CD4-positive, alpha-beta T cell treated with Interleukin-10 for 1 hour (primary cell): ENCODE measurements at regions not wholly inside any gene's neighbourhood (a gene's known extent, or its start where the extent isn't known, plus 50 kb on each side); places are given as distances from the start of the nearest gene placed in this dataset.

Experiments
- DNase-seq: peaks from one replicate; pipeline ENCODE4 v3.0.0-alpha.2; 2020

GRCh38 chr13:72315312-72315711 lies 412.1 kb downstream of the MZT1 start:
- no peak for DNase-seq

DNA sequence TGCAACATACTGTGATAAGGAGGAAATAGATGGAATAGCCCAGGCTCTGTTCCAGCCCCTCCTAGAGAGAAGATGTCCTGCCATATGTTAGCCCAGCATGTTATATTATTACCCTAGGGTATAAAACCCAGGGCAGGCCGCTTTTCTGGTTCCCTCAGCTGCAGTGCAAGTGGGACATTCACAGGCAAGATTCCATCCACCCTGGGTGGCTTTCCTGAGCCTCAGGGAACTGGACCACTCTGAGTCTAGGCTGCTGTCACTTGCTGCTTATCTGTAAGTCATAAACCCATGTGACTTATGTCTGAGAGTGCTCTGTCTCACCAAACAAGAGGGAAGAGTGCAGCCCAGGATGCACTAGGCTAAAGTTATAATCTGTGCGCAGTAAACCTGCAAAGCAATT lies 413.2 kb downstream of the MZT1 start:
- no peak for DNase-seq

DNA sequence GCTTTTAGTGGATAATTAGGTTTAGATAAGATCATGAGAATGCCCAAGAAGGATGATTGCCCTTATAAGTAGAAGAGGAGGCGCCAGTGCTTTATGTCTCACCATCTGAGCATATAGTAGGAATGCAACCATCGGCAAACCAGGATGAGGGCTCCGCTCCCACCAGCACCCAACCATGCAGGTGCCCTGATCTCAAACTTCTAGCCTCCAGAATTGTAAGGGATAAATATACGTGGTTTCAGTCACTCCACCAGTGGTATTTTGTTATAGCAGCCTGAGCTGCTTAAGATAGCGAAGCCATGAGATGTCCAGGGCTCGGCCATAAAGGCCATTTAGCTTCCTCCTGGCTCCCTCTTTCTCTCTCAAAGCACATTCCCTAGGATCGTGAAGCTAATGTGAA lies 413.9 kb downstream of the MZT1 start:
- no peak for DNase-seq

GRCh38 chr13:72303941-72304746 lies 423.3 kb downstream of the MZT1 start:
- DNase-seq: no peak

DNA sequence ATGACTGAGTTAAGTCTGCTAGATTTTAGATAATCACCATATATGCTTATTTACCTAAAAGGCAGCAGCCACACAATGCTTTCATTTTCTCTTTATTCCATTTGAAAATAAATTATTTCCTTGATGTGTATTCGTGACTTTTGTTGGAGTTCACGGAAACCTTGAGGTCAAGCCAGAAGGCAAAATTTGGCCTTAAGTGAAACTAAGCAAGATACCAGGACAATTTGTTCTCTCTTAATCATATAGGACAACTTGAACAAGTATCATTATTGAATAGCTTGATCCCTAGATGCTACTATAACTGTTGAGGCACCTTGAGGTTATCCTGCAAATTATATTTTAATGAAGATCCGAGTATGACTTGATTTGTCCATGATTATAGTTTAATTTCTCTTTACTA lies 429.2 kb upstream of the DACH1 start:
- DNase-seq: no peak

GRCh38 chr13:72295153-72295552 lies 428.1 kb upstream of the DACH1 start:
- DNase-seq: no peak

DNA sequence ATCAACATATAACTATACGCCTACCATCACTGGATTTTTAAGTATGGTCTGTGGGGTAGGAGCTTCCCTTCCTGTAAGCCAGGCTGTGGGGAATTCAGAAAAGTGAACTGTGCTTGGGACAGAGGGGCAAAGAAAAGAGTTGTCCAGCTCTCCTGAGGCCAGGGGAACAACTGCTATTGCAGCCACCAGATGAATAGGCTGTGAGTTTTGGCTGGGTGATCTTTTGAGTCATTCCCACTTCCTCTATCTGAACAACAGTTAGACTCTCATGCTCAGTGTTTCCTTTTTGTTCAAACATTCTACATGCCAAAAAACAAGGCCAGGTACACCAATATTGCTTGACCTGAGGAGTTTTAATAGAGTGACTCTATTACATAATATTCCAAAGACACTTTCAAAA lies 426.2 kb upstream of the DACH1 start:
- no peak for DNase-seq

DNA sequence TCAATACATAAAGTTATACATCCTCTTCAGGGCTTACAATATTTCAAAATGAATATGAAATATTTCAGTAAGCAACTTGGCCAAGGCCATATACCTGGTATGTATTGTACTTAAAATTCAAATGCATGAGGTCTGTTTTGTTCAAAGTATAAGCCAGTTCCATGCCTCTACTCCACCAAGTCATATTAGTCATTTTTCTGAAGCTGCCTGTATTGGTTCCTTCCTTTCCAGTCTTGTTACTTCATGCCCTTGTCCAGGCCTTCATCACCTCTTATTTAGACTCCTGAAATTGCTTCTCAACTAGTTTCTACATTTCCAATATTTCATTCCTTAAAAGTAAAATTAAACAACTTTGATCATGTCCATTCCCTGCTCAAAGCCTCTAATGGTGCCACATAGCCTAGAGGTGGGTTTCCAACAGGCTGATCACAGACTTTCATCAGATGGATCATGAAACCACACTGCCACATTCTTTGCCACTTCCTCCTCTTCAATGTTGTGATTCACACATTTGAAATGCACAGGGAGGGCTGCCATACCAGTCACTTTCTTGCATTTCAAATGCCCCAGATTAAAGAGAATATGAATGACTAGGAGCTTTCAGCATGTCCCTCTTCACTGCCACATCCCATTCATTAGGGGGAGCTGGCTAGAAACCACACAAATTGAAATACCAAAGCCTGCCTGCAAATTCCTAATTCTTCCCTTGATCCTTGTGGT lies 424.1 kb upstream of the DACH1 start:
- no peak for DNase-seq

- DNase-seq: no peak
These were observed 419.4 kb upstream of the DACH1 start for GRCh38 chr13:72286421-72286820.

GRCh38 chr13:72284791-72285190 lies 417.8 kb upstream of the DACH1 start:
- DNase-seq: no peak

DNA sequence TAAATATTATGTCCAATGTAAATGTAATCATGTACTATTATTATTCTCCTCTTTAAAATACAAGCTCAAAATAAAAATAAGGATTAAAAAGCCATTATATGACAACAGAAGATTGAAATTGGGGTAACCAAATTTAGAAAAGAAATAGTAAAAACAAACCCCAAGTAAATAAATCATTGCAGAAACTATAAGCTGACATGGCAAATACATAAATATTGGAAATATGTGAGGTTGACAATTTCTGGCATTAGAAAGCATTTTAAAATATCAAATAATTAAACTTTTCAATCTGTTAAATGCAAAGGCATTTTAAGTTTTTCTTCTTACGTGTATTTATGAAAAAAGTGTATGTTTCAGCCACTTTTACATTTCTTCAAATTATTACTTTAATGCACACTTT lies 394.7 kb upstream of the DACH1 start:
- DNase-seq: no peak

DNA sequence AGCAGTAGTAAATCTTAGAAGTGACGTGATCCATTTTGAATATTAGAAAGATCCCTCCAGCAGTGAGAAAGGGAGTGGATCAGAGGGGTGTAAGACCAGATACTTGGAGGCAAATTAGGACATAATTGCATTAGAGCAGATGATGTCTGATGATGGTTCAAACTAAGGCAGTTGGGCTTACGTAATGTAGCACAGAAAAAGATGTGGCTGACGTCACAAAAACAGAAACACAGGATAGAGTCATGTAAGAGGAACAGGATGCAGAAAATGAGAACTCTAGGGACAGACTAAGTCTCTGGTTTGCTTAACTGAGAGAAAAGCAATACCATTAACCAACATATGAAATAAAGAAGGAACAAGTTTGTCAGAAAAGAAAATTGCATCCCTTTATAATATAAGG lies 392.5 kb upstream of the DACH1 start:
- no peak for DNase-seq

DNA sequence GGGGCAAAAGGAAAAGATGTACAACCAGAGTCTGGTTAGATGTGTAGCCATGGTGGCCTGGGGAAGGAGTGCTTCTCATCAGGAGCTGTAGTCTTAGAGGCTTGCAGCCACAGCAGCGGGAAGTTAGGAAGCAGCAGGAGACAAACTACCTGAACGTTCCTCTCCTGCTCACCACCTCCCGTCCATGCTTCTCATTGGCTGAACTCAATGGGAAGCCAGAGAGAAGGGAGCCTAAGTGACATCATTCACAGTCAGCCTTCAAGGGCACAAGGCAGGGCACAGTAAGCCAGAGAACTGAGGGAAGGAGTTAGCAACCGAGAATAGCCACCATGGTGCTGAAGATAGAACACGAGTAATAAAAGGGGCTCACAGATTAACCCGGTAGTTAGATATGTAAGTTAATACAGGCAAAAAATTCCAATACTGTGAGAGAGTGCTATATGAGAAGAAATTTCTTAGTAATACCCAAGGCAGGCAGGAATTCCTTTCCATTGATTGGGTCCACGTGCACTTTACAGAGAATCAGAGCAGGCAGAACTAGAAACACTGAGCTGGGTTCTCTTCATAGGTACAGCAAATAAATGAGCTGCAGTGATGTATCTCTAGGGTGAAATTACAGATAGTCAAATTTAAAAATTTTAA lies 391.5 kb upstream of the DACH1 start:
- DNase-seq: no peak

DNA sequence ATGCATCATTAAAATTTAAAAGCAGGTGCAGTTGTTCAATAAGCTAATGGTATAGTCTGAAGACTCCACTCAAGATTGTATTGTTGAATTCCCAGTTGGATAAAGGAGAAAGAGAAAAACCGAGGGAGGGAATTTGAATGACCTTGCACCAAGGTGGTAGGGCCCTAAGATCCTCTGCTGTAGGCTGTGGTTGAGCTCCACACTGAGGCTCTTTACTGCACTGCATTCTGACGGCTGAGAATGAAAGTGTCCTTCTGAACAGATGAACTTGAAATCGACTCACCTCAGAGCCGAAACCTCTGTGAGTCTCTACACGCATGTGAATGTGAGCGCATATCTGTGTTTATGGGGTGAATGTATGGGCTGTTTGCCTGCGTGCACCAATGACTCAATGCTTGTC lies 388.9 kb upstream of the DACH1 start:
- DNase-seq: no peak

GRCh38 chr13:72253754-72254153 lies 386.8 kb upstream of the DACH1 start:
- DNase-seq: no peak

DNA sequence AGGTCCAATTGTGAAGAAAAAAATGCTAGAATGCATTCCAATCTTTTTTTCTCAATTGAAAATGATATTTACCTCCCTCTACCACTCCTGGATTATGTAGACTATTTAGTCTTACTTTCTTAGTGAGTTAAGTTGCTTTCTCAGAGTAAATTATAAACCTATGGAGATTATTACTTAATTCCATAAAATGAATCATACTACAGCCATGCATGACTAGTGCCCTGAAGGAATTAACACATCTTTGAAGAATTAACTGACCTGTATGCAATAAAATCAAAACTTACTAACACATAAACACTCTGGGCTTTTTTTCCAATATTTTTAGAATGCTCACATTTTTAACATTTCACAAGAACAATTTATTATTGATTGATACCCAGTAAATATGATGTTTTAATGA lies 379.4 kb upstream of the DACH1 start:
- no peak for DNase-seq

GRCh38 chr13:72244788-72245187 lies 377.8 kb upstream of the DACH1 start:
- DNase-seq: no peak

DNA sequence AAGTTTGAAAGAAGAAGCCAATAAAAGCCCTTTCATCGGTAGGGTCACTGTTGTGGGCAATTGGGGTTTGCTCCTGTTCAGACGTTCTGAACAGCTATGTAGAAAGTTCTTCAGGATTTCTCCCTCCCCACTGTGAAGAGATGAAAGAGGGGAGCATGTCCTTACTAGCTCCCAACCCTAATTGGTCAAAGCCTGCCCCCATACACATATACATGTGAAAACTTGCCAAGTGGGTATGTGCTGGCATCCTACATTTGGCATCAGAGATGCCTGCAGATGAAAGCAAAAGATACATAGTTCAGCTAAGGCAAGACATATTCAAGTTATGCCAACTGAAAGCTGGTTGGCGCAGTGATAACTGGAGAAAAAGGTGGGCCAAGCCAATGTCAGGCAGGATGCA lies 363.1 kb upstream of the DACH1 start:
- no peak for DNase-seq

DNA sequence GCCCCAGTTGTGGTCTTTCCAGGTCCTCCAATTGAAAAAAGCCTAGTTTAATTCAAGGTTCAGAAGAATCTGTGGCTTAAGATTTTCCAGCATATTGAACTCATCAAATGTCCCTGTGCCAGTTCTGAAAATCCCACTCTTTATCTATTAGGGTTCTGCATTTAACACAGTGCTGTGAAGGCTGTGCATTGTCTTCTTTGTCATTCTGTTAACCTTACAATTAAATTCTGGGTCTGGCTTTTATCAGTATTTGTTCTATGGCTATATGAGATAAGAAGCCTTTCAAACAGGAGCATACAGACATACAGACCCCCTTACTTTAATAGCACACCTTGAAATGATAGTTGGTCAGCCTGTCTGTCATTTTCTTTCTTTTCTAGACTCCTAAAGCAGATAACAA lies 362.1 kb upstream of the DACH1 start:
- DNase-seq: no peak

- no peak for DNase-seq
These were observed 354.4 kb upstream of the DACH1 start for GRCh38 chr13:72221276-72221962.

DNA sequence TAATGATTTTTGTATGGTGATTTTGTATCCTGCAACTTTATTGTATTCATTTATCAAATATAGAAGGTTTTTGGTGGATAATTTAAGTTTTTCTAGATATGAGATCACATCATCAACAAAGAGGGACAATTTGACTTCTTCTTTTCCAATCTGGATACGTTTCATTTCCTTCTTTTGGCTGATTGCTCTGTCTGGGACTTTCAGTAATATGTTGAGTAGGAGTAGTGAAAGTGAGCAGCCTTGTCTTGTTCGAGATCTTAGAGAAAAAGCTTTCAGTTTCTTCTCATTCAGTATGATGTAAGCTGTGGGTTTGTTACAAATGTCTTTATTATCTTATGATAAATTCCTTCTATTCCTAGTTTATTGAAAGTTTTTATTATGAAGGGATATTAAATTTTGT lies 352.0 kb upstream of the DACH1 start:
- DNase-seq: no peak

- DNase-seq: no peak
These were observed 350.1 kb upstream of the DACH1 start for GRCh38 chr13:72217142-72217541.

DNA sequence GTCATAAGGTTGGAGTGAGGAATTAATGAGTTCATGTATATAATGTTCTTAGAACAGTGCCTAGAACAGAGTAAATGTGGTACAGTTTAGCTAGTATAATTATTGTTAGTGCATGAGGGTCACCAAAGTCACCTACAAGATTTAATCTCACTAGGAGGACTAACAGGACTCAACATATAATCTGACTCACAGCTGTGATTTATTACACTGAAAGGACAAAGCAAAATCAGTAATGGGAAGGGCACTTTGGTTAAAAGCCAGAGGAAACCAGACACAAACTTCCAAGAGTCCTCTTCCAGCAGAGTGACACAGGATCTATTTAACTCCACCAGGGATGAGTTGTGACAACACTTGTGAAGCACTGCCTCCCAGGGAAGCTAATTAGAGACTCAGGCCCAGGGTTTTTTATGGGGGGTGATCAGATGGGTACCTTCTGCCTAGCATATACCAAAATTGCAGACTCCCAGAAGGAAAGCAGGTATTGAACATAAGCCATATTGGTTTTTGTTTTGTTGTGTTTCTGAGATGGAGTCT lies 341.2 kb upstream of the DACH1 start:
- no peak for DNase-seq
